ENCODE measurements at regions not wholly inside any gene's neighbourhood (a gene's known extent, or its start where the extent isn't known, plus 50 kb on each side); places are given as distances from the start of the nearest gene placed in this dataset.

DNA sequence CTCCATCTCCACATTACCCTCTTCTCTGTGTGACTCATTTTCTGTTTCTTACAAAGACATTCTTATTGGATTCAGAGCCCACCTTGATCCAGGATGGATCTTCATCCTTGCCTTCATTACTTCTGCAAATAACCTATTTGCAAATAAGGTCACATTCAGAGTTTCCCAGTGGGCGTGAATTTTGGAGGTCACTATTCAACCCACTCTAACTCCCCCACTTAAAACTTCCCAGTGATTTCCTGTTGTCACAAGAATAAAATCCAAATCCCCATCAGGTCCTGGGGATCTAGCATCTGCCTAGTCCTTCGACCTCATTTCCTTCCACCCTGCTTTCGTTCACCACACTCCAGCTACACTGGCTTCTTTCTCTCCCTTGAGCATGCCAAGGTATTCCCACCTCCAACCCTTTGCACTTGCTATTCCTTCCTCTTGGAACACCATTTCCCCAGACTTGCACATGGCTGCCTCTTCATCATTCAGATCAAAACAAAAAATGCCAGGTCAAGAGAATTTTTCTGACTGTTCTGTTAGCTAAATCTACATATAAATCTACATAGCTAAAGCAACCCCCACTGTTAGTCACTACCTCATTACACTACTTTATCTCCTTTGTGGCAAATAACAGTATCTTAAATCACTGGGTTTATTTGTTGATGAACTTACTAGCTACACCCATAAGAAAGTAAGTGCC, 187.2 kb downstream of the TOMM20 start:
- TF ChIP-seq, protein P1, sequence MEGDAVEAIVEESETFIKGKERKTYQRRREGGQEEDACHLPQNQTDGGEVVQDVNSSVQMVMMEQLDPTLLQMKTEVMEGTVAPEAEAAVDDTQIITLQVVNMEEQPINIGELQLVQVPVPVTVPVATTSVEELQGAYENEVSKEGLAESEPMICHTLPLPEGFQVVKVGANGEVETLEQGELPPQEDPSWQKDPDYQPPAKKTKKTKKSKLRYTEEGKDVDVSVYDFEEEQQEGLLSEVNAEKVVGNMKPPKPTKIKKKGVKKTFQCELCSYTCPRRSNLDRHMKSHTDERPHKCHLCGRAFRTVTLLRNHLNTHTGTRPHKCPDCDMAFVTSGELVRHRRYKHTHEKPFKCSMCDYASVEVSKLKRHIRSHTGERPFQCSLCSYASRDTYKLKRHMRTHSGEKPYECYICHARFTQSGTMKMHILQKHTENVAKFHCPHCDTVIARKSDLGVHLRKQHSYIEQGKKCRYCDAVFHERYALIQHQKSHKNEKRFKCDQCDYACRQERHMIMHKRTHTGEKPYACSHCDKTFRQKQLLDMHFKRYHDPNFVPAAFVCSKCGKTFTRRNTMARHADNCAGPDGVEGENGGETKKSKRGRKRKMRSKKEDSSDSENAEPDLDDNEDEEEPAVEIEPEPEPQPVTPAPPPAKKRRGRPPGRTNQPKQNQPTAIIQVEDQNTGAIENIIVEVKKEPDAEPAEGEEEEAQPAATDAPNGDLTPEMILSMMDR (IDR thresholded peaks at IDR 0.05), result no peak
- no peak for TF ChIP-seq POLR2A (IDR thresholded peaks at IDR 0.05)
